GM23248 (cell line): ENCODE measurements at regions not wholly inside any gene's neighbourhood (a gene's known extent, or its start where the extent isn't known, plus 50 kb on each side); places are given as distances from the start of the nearest gene placed in this dataset.

Experiments used
- EZH2 ChIP-seq: fragments of 200-600 bp; sonication (generic); IDR thresholded peaks from 2 replicates; pipeline ENCODE4 v1.6.1; 2018; ENCODE audit warnings: antibody characterized with exemption, mild to moderate bottlenecking; ENCODE audit not compliant: insufficient read depth, poor library complexity, severe bottlenecking
- EZH2phosphoT487 ChIP-seq: fragments of 200-600 bp; sonication (generic); IDR thresholded peaks from 2 replicates; pipeline ENCODE4 v1.6.1; 2018; ENCODE audit warnings: antibody characterized with exemption, moderate library complexity, mild to moderate bottlenecking, low read depth; ENCODE audit not compliant: insufficient read depth

DNA sequence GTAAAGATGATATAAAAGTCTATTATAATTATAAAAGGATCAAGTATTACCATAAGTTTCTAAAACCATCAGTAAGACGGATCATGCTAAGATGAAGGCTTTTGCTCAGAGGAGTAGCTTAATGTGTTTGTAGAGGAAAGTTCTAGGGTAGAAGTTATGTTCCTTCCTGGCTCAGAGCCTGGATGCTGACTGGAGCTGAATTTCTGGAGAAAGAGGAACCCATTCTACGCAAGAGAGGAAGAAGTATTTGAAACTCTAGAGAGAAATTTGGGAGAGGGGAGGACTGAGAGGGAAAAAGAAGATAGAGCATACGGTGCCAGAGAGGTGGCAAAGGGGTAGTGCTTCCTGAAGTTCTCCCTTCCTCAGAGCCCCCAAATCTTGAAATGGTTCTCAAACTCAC lies 51.4 kb upstream of the SGCG start:
- TF ChIP-seq EZH2phosphoT487: no peak
- TF ChIP-seq EZH2: no peak
